ENCODE measurements at regions not wholly inside any gene's neighbourhood (a gene's known extent, or its start where the extent isn't known, plus 50 kb on each side); places are given as distances from the start of the nearest gene placed in this dataset.

DNA sequence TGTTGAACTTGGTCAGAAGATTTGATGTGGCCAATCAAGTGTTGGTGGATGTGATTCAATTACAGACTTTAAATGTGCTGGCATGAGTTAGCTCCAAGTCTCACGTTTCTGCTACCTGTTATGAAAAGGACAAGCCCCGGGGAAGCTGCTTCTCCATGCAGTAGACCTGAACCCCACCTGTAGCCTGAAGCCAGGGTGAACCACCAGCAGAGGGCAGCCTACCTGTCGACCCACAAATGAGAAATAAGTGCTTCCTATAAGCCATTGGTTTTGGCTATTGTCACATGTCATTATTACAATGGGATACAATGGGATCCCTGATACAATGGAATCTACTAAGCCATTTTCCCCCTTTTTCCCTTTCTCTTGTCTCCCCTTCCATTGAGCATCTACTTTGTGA lies 230.2 kb downstream of the PRDM2 start:
- TF ChIP-seq TARDBP (CRISPR knock-in tag; IDR thresholded peaks at IDR 0.05) = no peak
- TF ChIP-seq, protein P1, sequence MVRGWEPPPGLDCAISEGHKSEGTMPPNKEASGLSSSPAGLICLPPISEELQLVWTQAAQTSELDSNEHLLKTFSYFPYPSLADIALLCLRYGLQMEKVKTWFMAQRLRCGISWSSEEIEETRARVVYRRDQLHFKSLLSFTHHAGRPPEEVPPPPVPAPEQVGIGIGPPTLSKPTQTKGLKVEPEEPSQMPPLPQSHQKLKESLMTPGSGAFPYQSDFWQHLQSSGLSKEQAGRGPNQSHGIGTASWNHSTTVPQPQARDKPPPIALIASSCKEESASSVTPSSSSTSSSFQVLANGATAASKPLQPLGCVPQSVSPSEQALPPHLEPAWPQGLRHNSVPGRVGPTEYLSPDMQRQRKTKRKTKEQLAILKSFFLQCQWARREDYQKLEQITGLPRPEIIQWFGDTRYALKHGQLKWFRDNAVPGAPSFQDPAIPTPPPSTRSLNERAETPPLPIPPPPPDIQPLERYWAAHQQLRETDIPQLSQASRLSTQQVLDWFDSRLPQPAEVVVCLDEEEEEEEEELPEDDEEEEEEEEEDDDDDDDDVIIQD (CRISPR knock-in tag; IDR thresholded peaks at IDR 0.05; ENCODE audit: low read depth) = no peak
- TF ChIP-seq, protein P2, sequence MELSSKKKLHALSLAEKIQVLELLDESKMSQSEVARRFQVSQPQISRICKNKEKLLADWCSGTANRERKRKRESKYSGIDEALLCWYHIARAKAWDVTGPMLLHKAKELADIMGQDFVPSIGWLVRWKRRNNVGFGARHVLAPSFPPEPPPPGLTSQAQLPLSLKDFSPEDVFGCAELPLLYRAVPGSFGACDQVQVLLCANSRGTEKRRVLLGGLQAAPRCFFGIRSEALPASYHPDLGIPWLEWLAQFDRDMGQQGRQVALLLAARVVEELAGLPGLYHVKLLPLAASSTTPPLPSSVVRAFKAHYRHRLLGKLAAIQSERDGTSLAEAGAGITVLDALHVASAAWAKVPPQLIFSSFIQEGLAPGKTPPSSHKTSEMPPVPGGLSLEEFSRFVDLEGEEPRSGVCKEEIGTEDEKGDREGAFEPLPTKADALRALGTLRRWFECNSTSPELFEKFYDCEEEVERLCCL (CRISPR knock-in tag; IDR thresholded peaks at IDR 0.05; ENCODE audit: borderline replicate concordance) = no peak
- TF ChIP-seq U2AF2 (IDR thresholded peaks at IDR 0.05; ENCODE audit: low read depth, low read length) = no peak
- TF ChIP-seq ZNF674 (CRISPR knock-in tag; IDR thresholded peaks at IDR 0.05; ENCODE audit: low read depth) = no peak
- no peak for TF ChIP-seq ETV5 (CRISPR knock-in tag; IDR thresholded peaks at IDR 0.05; ENCODE audit: borderline replicate concordance)
- TF ChIP-seq, protein P3, sequence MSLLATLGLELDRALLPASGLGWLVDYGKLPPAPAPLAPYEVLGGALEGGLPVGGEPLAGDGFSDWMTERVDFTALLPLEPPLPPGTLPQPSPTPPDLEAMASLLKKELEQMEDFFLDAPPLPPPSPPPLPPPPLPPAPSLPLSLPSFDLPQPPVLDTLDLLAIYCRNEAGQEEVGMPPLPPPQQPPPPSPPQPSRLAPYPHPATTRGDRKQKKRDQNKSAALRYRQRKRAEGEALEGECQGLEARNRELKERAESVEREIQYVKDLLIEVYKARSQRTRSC (CRISPR knock-in tag; IDR thresholded peaks at IDR 0.05; ENCODE audit: low read depth) = no peak
- no peak for TF ChIP-seq PPARG (CRISPR knock-in tag; conservative IDR thresholded peaks at IDR 0.05)
- no peak for TF ChIP-seq RFX5 (IDR thresholded peaks at IDR 0.05; ENCODE audit: low read depth, low read length)
- no peak for TF ChIP-seq MAFK (conservative IDR thresholded peaks at IDR 0.05 in 1 of 2, IDR thresholded peaks at IDR 0.05 in 1 of 2; ENCODE audit: low read length in 2 of 2)
